ENCODE measurements at regions not wholly inside any gene's neighbourhood (a gene's known extent, or its start where the extent isn't known, plus 50 kb on each side); places are given as distances from the start of the nearest gene placed in this dataset.

- TF ChIP-seq, protein P1, sequence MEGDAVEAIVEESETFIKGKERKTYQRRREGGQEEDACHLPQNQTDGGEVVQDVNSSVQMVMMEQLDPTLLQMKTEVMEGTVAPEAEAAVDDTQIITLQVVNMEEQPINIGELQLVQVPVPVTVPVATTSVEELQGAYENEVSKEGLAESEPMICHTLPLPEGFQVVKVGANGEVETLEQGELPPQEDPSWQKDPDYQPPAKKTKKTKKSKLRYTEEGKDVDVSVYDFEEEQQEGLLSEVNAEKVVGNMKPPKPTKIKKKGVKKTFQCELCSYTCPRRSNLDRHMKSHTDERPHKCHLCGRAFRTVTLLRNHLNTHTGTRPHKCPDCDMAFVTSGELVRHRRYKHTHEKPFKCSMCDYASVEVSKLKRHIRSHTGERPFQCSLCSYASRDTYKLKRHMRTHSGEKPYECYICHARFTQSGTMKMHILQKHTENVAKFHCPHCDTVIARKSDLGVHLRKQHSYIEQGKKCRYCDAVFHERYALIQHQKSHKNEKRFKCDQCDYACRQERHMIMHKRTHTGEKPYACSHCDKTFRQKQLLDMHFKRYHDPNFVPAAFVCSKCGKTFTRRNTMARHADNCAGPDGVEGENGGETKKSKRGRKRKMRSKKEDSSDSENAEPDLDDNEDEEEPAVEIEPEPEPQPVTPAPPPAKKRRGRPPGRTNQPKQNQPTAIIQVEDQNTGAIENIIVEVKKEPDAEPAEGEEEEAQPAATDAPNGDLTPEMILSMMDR (IDR thresholded peaks at IDR 0.05; ENCODE audit: insufficient read depth, low read length, poor library complexity, severe bottlenecking): no peak
- no peak for TF ChIP-seq EZH2phosphoT487 (conservative IDR thresholded peaks at IDR 0.05; ENCODE audit: low read length)
Measured at GRCh38 chr12:105803292-105803691, 335.5 kb downstream of the NUAK1 start.
